GM21717 (cell line): ENCODE measurements at regions not wholly inside any gene's neighbourhood (a gene's known extent, or its start where the extent isn't known, plus 50 kb on each side); places are given as distances from the start of the nearest gene placed in this dataset.
"Not testable (repeated sequence)": the region's sequence is repeated elsewhere in the genome, so short reads cannot be mapped to it uniquely, and the experiment has no call there.

Experiments
- ATAC-seq: cut with Tn5 transposase; IDR thresholded peaks from one replicate; pipeline ENCODE4 v1.9.1; 2021; ENCODE audit warnings: mild to moderate bottlenecking, moderate library complexity; ENCODE audit not compliant: unreplicated experiment

- ATAC-seq: no peak
Measured at GRCh38 chr3:187540847-187541246, 129.3 kb downstream of the SST start.

GRCh38 chr3:187536185-187536584 lies 134.0 kb downstream of the SST start:
- ATAC-seq: no peak

GRCh38 chr3:187533797-187534196 lies 136.4 kb downstream of the SST start:
- no peak for ATAC-seq

GRCh38 chr3:187531831-187532230 lies 138.4 kb downstream of the SST start:
- no peak for ATAC-seq

- ATAC-seq: no peak
Measured at GRCh38 chr3:187522890-187523289, 147.3 kb downstream of the SST start.

GRCh38 chr3:187522293-187522692 lies 147.9 kb downstream of the SST start:
- no peak for ATAC-seq

GRCh38 chr3:187521546-187521945 lies 148.6 kb downstream of the SST start:
- ATAC-seq: no peak

GRCh38 chr3:187520027-187520945 lies 149.9 kb downstream of the SST start:
- ATAC-seq: no peak

- ATAC-seq: no peak
Measured at GRCh38 chr3:187519428-187519890, 150.7 kb downstream of the SST start.

GRCh38 chr3:187518616-187519015 lies 150.4 kb downstream of the RTP4 start:
- ATAC-seq: no peak

- no peak for ATAC-seq
Measured at GRCh38 chr3:187518207-187518606, 150.0 kb downstream of the RTP4 start.

GRCh38 chr3:187516446-187517185 lies 148.4 kb downstream of the RTP4 start:
- ATAC-seq: no peak

GRCh38 chr3:187507905-187508304 lies 139.7 kb downstream of the RTP4 start:
- ATAC-seq: no peak

GRCh38 chr3:187507266-187507665 lies 139.1 kb downstream of the RTP4 start:
- ATAC-seq: no peak

- no peak for ATAC-seq
Measured at GRCh38 chr3:187504435-187504834, 136.2 kb downstream of the RTP4 start.

- no peak for ATAC-seq
Measured at GRCh38 chr3:187498211-187498724, 130.1 kb downstream of the RTP4 start.

GRCh38 chr3:187497052-187497451 lies 128.9 kb downstream of the RTP4 start:
- ATAC-seq: no peak

- not testable (repeated sequence) for ATAC-seq
Measured at GRCh38 chr3:187494056-187494455, 125.9 kb downstream of the RTP4 start.

- ATAC-seq: no peak
Measured at GRCh38 chr3:187491371-187491770, 123.2 kb downstream of the RTP4 start.

GRCh38 chr3:187490366-187490765 lies 122.2 kb downstream of the RTP4 start:
- ATAC-seq: no peak

GRCh38 chr3:187484547-187485295 lies 116.5 kb downstream of the RTP4 start:
- ATAC-seq: no peak
